Suprapubic skin (tissue), 4 donors: ENCODE measurements at regions not wholly inside any gene's neighbourhood (a gene's known extent, or its start where the extent isn't known, plus 50 kb on each side); places are given as distances from the start of the nearest gene placed in this dataset.

ENCODE experiments used
- EP300 ChIP-seq: sonication (generic); formaldehyde crosslinking; IDR thresholded peaks from one replicate; pipeline ENCODE4 v1.6.1; 2017; ENCODE audit warnings: antibody characterized with exemption
- POLR2A ChIP-seq, 2 donors: fragments of 450-650 bp; IDR thresholded peaks; one replicate each; pipeline ENCODE4 v1.6.1; 2017; ENCODE audit warnings: antibody characterized with exemption in 2 of 2, mild to moderate bottlenecking in 2 of 2, moderate library complexity in 2 of 2
- POLR2AphosphoS5 ChIP-seq, 3 donors: sonication (generic); formaldehyde crosslinking; IDR thresholded peaks; one replicate each; pipeline ENCODE4 v1.6.1; 2017; ENCODE audit warnings: antibody characterized with exemption in 3 of 3
- TF ChIP-seq, protein P1 (sequence below), 2 donors: fragments of 200-600 bp in 1 of 2; fragments of 450-650 bp in 1 of 2; sonication (generic) in 1 of 2; IDR thresholded peaks; one replicate each; pipeline ENCODE4 v1.5.1; 2016 to 2019; ENCODE audit warnings: antibody characterized with exemption in 2 of 2, mild to moderate bottlenecking in 1 of 2, moderate library complexity in 1 of 2

- TF ChIP-seq POLR2A (IDR thresholded peaks at IDR 0.05): no peak
- TF ChIP-seq, protein P1, sequence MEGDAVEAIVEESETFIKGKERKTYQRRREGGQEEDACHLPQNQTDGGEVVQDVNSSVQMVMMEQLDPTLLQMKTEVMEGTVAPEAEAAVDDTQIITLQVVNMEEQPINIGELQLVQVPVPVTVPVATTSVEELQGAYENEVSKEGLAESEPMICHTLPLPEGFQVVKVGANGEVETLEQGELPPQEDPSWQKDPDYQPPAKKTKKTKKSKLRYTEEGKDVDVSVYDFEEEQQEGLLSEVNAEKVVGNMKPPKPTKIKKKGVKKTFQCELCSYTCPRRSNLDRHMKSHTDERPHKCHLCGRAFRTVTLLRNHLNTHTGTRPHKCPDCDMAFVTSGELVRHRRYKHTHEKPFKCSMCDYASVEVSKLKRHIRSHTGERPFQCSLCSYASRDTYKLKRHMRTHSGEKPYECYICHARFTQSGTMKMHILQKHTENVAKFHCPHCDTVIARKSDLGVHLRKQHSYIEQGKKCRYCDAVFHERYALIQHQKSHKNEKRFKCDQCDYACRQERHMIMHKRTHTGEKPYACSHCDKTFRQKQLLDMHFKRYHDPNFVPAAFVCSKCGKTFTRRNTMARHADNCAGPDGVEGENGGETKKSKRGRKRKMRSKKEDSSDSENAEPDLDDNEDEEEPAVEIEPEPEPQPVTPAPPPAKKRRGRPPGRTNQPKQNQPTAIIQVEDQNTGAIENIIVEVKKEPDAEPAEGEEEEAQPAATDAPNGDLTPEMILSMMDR (IDR thresholded peaks at IDR 0.05): no peak
- no peak for TF ChIP-seq POLR2AphosphoS5 (IDR thresholded peaks at IDR 0.05)
- TF ChIP-seq EP300: no peak
These were observed 209.1 kb downstream of the CCDC59 start for GRCh38 chr12:82149045-82149444.
